Kidney glomerular epithelial cell (primary cell): ENCODE measurements at regions not wholly inside any gene's neighbourhood (a gene's known extent, or its start where the extent isn't known, plus 50 kb on each side); places are given as distances from the start of the nearest gene placed in this dataset.
A peak's percentile ranks its signal among the peaks of the same experiment; 100 is the strongest.

Experiments used
- DNase-seq: peaks from one replicate; lab custom pipeline; 2025; lab: John Stamatoyannopoulos, UW

- peak; percentile 4 for DNase-seq
Observed at GRCh38 chr15:70505936-70506912, 257.1 kb downstream of the UACA start.

DNA sequence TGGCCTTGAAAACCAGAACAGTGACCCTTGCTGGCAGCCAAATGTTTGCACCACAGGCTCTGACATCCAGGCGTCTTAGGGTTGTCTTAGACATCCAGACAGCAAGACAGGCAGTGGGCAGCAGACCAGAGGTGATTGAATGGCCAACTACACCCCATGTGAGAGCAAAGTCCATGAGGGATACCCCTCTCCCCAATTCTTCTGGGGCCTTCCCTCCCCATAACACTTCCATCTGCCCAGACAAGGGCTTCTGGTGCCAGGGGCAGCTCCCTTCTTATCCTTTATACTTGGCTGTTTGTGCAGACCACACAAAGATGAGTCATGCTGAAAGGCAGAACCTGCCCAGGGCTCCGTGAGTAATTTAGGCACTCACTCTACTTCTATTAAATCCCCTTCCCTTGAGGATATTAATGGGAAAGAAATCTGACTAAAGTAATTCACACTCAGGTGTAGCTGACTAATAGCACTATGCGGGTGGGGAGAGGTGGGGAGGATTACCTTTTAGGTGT, 257.9 kb downstream of the UACA start:
- DNase-seq: peak; percentile 75

- no peak for DNase-seq
Observed at GRCh38 chr15:70504988-70505387, 258.4 kb downstream of the UACA start.

GRCh38 chr15:70504299-70504951, 258.9 kb downstream of the UACA start:
- DNase-seq: no peak

GRCh38 chr15:70503798-70504298, 259.5 kb downstream of the UACA start:
- DNase-seq: no peak

GRCh38 chr15:70503073-70503745, 260.1 kb downstream of the UACA start:
- DNase-seq: no peak

DNA sequence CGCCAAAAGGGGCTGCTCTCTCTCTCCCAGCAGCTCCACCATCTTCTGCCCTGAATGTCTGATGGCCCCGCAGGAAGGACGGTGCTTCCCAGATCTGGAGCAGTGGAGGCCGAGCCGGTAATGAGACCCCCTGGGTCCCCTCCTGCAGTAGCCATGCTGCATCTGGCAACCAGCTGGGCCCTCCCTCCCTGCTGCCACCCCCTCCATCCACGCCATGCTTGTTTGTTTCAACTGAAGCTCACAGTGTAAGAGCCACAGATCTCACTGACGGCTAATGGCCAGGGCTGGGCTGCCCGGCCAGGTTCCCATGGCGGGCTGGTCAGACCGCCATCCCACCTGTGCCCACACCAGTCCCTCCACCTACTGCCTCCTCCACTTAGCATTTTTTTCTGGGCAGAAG, 260.8 kb downstream of the UACA start:
- no peak for DNase-seq

DNA sequence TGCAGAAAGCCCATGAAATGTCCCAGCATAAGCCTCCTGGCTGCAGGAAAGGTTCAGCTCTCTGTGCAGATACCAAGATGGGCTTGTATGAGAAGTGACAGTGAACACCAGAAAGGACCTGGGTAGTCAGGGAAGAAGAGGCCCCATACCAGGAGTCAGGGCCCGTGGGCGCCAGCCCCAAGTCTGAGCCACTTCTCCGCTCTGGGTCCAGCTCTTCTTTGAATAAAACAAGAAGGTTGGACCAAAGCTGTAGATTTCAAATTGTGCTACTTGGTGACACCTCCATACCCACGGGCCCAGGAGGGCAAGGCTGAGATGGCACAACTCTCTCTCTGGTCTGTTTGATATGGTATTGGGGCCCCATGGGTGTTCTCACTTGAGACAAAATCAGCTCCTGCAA, 261.5 kb downstream of the UACA start:
- DNase-seq: no peak

GRCh38 chr15:70501121-70501727, 262.1 kb downstream of the UACA start:
- no peak for DNase-seq

DNA sequence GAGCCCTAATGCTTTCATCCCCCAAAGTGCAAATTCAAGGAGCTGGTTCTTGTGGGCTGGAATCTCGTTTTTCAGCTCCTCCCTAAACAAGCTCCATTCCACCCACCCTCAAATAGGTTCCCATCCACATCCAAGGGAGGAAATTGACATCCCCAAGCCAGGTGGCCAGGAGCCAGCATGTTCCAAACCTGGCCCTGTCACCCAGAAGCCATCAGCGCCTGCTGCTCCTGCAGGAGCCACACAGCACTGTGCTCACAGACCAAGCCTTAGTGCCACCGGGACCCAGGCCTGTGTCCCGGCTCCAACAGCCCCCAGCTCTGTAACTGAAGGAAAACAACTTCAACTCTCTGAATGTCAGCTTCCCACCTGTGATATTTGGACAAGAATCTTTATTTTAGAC, 263.6 kb downstream of the UACA start:
- DNase-seq: no peak

DNA sequence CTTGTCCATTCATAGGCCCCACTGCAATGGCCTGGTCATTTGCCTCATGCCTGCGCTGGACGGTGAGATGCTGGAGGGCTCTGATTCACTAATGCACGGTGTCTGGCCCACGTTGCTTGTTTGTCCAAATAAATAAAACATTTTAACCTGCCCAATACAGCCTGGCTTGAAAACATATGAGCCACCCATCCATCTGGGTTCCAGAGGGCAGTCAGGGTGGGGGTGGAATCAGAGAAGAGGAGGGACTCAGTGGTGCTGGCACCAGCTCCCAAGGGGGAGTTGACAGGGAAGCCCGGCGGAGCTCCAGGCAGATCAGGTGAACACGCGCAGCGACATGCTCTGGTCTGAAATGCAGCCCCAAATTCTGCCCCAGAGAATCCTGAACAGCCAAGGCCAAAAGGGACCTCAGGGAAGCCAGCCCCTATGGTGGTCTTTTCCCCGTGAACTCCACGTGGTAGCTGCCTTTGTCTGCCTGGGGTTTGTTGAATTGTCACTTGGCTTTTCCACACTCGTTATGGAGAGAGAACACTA, 265.2 kb downstream of the UACA start:
- DNase-seq: no peak

DNA sequence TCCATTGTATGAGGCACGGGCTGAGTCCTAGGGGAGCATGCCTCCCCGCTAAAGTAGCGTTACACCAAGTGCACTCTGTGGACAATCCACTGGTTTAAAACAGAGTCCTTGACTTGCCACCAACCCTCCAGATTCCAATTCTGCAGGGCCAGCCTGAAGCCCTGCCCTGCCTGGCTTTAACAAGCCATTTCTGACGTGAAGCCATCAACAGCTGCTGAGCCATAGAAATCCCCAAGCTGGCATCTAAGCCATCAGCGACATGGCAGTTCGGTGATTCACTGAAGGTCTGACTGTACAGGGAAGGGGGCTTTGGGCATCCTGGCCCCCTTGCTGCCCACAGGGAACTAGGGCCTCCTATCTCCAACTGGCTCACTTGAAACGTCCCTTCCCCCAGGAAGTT, 265.7 kb downstream of the UACA start:
- no peak for DNase-seq

- no peak for DNase-seq
Observed at GRCh38 chr15:70495991-70496599, 267.3 kb downstream of the UACA start.

GRCh38 chr15:70494852-70495571, 268.3 kb downstream of the UACA start:
- DNase-seq: peak; percentile 92

GRCh38 chr15:70494517-70494851, 268.9 kb downstream of the UACA start:
- peak; percentile 76 for DNase-seq

DNA sequence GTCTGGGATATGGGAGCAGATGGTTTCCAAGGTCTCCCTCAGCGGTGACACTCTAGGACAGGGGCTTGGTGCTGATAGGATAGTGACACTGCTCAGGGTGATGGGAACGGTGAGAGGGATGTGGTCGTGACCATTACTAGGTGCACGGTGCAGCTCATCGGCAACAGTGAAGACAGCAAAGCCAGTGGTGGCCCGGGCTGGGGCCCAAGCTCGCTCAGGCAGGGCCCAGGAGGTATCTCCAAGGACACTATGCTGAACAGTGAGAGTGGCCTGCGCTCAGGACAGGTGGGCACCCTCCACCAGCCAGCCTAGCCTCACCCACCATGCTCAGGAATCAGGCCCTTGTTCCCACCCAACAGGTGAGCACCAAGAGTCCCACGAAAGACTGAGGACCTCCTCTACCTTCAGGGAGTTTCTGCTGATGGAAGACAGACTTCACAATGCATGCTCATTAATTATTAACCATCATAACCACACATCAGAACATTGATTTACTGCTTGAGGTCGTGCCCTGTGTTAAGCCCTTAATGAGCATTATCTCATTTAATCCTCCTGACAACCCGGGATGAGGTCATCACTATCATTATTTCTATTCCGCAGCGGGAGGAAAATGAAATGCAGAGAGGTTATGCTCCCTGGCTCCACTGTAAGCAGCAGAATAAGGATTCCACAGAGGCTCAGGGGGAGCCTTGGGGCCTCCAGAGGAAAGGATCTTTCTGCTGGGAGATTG, 269.4 kb downstream of the UACA start:
- peak; percentile 94 for DNase-seq

DNA sequence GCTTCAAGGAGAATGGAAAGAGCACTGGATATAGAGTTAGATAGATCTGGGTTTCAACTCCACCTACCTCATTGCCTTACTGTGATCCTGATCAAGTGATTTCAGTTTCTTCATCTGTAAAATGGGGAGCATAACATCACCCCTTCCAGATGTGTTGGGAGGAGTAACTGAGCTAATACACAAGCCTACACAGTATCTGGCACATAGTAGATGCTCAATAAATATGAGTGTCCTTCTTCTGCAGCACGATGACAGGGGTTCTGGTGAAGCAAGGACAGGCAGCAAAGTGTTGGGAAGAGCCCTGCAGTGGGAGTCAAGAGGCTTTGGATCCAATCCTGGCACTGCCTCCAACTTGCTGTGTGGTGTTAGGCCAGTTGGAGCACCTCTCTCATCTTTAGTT, 270.0 kb downstream of the UACA start:
- no peak for DNase-seq

GRCh38 chr15:70492240-70493177, 270.8 kb downstream of the UACA start:
- DNase-seq: peak; percentile 90

- DNase-seq: no peak
Observed at GRCh38 chr15:70491641-70492040, 271.7 kb downstream of the UACA start.
